ENCODE measurements at regions not wholly inside any gene's neighbourhood (a gene's known extent, or its start where the extent isn't known, plus 50 kb on each side); places are given as distances from the start of the nearest gene placed in this dataset.

DNA sequence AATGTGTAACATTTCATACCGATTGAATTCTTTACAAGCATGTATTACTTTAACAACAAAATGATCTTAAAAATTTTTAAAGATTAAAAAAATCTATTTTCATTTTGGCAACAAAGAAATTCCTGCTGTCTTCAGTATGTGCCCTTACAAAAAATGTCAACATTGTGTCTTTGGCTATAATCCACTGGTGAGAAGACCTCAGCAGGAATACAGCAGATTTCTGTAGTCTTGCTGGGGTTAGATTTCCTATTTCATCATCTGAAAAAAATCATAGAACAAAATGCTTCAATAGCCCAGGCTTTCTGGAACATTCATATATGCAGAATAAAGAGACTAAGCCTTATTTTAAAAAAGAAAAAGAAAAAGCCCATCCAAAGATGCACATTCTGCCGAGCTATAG lies 129.1 kb upstream of the CA10 start:
- ChIA-PET CTCF (no interaction called here), POLR2A (no interaction called here)
- no peak overlapping the region for H3K4me3 ChIP-seq (ENCODE audit: low read depth, low read length)
- no peak for DNase-seq (ENCODE audit: low read depth, low spot score)
- TF ChIP-seq, protein P1, sequence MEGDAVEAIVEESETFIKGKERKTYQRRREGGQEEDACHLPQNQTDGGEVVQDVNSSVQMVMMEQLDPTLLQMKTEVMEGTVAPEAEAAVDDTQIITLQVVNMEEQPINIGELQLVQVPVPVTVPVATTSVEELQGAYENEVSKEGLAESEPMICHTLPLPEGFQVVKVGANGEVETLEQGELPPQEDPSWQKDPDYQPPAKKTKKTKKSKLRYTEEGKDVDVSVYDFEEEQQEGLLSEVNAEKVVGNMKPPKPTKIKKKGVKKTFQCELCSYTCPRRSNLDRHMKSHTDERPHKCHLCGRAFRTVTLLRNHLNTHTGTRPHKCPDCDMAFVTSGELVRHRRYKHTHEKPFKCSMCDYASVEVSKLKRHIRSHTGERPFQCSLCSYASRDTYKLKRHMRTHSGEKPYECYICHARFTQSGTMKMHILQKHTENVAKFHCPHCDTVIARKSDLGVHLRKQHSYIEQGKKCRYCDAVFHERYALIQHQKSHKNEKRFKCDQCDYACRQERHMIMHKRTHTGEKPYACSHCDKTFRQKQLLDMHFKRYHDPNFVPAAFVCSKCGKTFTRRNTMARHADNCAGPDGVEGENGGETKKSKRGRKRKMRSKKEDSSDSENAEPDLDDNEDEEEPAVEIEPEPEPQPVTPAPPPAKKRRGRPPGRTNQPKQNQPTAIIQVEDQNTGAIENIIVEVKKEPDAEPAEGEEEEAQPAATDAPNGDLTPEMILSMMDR (IDR thresholded peaks at IDR 0.05; ENCODE audit: insufficient read depth, low read length, missing control alignments): no peak

DNA sequence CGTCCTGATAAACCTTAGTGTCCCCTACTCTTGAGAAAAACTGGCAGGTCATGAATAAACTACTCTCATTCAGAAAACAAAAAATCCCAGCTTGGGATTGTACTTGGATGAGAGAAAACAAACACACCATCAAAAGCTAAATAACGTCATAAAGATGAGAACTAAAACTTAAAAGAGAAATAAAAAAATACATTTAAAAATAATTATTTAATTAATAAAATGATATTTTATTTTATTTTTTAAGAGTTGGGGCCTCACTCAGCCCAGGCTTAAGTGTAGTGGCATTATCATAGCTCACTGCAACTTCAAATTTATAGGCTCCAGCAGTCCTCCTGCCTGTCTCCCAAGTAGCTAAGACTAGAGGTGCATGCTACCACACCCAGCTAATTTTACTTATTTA lies 125.4 kb upstream of the CA10 start:
- H3K4me3 ChIP-seq (ENCODE audit: low read depth, low read length): no peak overlapping the region
- TF ChIP-seq, protein P1 (IDR thresholded peaks at IDR 0.05; ENCODE audit: insufficient read depth, low read length, missing control alignments): no peak
- ChIA-PET POLR2A (no interaction called here), CTCF (no interaction called here)
- no peak for DNase-seq (ENCODE audit: low read depth, low spot score)

DNA sequence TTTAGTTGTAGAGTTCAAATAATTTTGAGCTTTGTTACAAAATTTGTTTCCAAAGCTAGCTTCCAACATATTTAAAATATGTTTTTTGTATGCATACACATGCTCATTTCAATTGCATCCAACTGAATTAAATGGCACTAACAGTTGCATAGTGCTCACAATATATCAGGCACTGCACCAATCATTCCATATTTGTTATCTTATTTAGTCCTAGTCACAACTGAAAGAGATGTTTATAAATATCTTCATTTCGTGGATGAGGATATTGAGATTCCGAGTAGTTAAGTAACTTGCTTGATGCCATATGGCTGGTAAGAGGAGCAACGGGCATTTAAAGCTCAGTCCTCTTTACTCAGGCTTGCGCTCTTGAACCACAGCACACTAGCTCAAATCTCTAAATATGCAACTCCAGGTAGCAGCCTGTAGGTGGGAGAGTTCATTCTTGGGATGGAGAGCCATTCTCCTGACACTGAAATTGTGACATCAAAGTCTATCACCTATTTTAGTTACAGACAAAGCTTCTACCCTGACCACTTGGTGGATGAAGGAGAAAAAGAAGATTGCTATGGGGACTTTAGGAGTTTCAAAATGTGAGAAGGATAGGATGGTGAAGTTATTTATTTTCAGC lies 118.0 kb upstream of the CA10 start:
- TF ChIP-seq, protein P1 (IDR thresholded peaks at IDR 0.05; ENCODE audit: insufficient read depth, low read length, missing control alignments): no peak
- DNase-seq (ENCODE audit: low read depth, low spot score): no peak
- POLR2A ChIA-PET: no interaction called here
- no peak overlapping the region for H3K4me3 ChIP-seq (ENCODE audit: low read depth, low read length)
- CTCF ChIA-PET: no interaction called here

DNA sequence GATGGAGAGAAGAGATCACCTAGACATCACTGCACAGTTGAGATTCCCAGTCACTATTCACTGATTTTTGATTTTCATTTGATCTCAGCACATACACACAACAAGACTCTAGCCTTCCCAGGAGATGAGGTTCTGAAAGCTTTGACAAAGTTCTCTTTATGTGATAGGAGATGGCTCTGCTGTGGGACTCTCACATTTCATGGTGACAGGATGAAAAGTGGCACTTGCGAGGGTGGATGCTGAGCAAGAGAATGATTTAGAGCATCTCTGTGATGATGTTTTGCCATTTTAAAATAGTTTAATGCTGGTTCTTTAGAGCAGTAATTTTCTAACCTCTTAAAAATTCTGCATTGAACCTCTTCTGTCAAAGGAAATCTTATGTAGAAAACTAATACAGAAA lies 113.3 kb upstream of the CA10 start:
- CTCF ChIA-PET: no interaction called here
- POLR2A ChIA-PET: no interaction called here
- TF ChIP-seq, protein P1 (IDR thresholded peaks at IDR 0.05; ENCODE audit: insufficient read depth, low read length, missing control alignments): no peak
- no peak for DNase-seq (ENCODE audit: low read depth, low spot score)
- no peak overlapping the region for H3K4me3 ChIP-seq (ENCODE audit: low read depth, low read length)

DNA sequence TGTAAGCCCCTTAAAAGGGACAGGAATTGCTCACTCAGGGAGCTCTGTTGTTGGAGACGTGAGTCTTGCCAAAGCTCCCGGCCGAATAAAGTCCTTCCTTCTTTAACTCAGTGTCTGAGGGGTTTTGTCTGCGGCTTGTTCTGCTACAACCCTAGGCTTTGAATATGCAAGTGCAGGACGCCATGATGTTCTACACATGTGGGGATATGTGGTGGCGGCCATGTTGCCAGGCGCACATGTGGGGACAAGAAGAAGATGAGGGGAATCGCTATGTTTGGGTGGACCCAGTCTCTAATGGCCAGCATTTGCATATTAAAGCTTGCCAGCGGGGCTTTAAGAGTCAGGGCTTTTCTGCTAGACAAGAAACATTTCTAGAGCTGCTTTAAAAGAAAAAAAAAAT lies 96.8 kb upstream of the CA10 start:
- ChIA-PET POLR2A (no interaction called here), CTCF (no interaction called here)
- DNase-seq (ENCODE audit: low read depth, low spot score): no peak
- no peak overlapping the region for H3K4me3 ChIP-seq (ENCODE audit: low read depth, low read length)
- TF ChIP-seq, protein P1 (IDR thresholded peaks at IDR 0.05; ENCODE audit: insufficient read depth, low read length, missing control alignments): no peak

DNA sequence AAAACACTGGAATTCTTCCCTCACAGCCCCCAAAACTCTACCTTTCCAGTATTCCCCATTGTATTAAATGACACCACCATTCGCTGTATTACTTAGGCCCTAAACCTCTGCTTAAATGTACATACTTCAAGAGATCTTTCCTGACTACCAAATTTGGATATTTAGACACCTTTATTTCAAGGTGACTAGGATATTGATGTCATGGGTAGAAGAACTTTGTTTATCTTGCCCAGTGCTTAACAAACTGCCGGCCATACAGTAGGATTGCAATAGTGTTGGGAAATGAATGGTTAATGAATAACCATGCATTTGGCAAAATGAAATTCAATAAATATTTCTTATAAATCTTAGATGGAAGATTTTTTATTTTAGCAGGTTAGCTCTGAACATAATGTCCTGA lies 86.2 kb upstream of the CA10 start:
- no peak for DNase-seq (ENCODE audit: low read depth, low spot score)
- ChIA-PET CTCF (no interaction called here), POLR2A (no interaction called here)
- TF ChIP-seq, protein P1 (IDR thresholded peaks at IDR 0.05; ENCODE audit: insufficient read depth, low read length, missing control alignments): no peak
- no peak overlapping the region for H3K4me3 ChIP-seq (ENCODE audit: low read depth, low read length)

Data from AG04449 (cell line).